Tibial nerve (tissue), 4 donors: ENCODE measurements at regions not wholly inside any gene's neighbourhood (a gene's known extent, or its start where the extent isn't known, plus 50 kb on each side); places are given as distances from the start of the nearest gene placed in this dataset.

ENCODE experiments used
- EP300 ChIP-seq, 2 donors: sonication (generic); formaldehyde crosslinking; IDR thresholded peaks; one replicate each; pipeline ENCODE4 v1.6.1; 2017; ENCODE audit warnings: antibody characterized with exemption in 2 of 2, mild to moderate bottlenecking in 1 of 2
- POLR2A ChIP-seq, 2 donors: fragments of 450-650 bp; IDR thresholded peaks; one replicate each; pipeline ENCODE4 v1.6.1; 2017; ENCODE audit warnings: antibody characterized with exemption in 2 of 2, mild to moderate bottlenecking in 2 of 2, moderate library complexity in 2 of 2
- TF ChIP-seq, protein P1 (sequence below), 5 experiments: fragments of 200-600 bp in 3 of 5; fragments of 450-650 bp in 2 of 5; sonication (generic) in 3 of 5; IDR thresholded peaks; one replicate each; pipeline ENCODE4 v1.5.1; 2016 to 2019; ENCODE audit warnings: antibody characterized with exemption in 5 of 5, mild to moderate bottlenecking in 3 of 5, moderate library complexity in 2 of 5

DNA sequence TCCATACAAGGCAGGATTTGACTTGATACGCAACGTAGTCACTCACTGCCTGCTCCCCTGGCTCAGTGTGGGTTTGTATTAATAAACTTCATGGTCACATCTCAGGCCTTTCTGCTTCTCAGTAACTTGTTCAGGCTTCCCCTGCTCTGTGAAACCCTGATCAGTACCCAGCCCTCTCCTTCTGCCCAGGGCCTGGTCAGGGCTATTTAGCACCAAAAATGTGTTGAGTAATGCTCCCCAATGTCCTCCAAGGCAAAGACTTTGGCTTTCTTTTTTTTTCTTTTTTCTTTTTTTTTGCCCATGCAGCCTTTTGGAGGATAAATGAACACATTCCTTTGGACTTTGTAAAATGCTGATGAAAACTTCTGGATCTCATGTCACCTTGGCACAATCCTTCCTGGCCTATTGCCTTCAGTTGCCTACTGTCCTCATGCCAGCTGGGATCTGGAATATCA is 399.2 kb upstream of the KLF4 start:
- TF ChIP-seq, protein P1, sequence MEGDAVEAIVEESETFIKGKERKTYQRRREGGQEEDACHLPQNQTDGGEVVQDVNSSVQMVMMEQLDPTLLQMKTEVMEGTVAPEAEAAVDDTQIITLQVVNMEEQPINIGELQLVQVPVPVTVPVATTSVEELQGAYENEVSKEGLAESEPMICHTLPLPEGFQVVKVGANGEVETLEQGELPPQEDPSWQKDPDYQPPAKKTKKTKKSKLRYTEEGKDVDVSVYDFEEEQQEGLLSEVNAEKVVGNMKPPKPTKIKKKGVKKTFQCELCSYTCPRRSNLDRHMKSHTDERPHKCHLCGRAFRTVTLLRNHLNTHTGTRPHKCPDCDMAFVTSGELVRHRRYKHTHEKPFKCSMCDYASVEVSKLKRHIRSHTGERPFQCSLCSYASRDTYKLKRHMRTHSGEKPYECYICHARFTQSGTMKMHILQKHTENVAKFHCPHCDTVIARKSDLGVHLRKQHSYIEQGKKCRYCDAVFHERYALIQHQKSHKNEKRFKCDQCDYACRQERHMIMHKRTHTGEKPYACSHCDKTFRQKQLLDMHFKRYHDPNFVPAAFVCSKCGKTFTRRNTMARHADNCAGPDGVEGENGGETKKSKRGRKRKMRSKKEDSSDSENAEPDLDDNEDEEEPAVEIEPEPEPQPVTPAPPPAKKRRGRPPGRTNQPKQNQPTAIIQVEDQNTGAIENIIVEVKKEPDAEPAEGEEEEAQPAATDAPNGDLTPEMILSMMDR (IDR thresholded peaks at IDR 0.05): no peak
- TF ChIP-seq POLR2A (IDR thresholded peaks at IDR 0.05) (no peak), EP300 (IDR thresholded peaks at IDR 0.05) (peak in 1 of 2 donors; percentile 8)
